Peyer's patch (tissue), 4 donors: ENCODE measurements at regions not wholly inside any gene's neighbourhood (a gene's known extent, or its start where the extent isn't known, plus 50 kb on each side); places are given as distances from the start of the nearest gene placed in this dataset.

ENCODE experiments used
- POLR2A ChIP-seq, 2 donors: fragments of 450-650 bp; IDR thresholded peaks; one replicate each; pipeline ENCODE4 v1.5.1; 2017; ENCODE audit warnings: antibody characterized with exemption in 2 of 2, mild to moderate bottlenecking in 2 of 2, moderate library complexity in 2 of 2
- TF ChIP-seq, protein P1 (sequence below), 6 experiments: fragments of 450-650 bp in 4 of 6; fragments of 200-600 bp in 2 of 6; sonication (generic) in 1 of 6; IDR thresholded peaks; one replicate each; pipeline ENCODE4 v1.5.1; 2017 to 2019; ENCODE audit warnings: antibody characterized with exemption in 6 of 6, mild to moderate bottlenecking in 3 of 6, moderate library complexity in 1 of 6

DNA sequence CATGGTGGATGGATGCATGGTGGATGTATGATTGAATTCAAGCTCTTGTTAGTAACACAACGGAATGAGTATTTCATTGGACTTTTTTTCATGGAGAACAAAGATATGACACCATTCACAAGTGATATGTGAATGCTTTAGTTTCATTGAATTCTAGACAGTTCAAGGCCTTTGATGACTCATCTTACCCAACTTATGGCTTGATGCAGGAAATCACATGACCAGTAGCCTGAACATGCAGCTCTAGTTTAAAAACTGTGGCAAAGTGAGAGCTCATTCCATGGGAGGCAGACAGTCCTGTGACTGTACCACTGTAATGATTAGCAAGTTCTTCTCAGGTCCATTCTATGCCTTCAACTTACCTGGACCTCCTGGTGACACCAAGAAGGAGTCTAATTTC is 1239.3 kb downstream of the TYW1 start:
- TF ChIP-seq, protein P1, sequence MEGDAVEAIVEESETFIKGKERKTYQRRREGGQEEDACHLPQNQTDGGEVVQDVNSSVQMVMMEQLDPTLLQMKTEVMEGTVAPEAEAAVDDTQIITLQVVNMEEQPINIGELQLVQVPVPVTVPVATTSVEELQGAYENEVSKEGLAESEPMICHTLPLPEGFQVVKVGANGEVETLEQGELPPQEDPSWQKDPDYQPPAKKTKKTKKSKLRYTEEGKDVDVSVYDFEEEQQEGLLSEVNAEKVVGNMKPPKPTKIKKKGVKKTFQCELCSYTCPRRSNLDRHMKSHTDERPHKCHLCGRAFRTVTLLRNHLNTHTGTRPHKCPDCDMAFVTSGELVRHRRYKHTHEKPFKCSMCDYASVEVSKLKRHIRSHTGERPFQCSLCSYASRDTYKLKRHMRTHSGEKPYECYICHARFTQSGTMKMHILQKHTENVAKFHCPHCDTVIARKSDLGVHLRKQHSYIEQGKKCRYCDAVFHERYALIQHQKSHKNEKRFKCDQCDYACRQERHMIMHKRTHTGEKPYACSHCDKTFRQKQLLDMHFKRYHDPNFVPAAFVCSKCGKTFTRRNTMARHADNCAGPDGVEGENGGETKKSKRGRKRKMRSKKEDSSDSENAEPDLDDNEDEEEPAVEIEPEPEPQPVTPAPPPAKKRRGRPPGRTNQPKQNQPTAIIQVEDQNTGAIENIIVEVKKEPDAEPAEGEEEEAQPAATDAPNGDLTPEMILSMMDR (IDR thresholded peaks at IDR 0.05): no peak
- TF ChIP-seq POLR2A (IDR thresholded peaks at IDR 0.05): no peak
